ENCODE measurements at regions not wholly inside any gene's neighbourhood (a gene's known extent, or its start where the extent isn't known, plus 50 kb on each side); places are given as distances from the start of the nearest gene placed in this dataset.

DNA sequence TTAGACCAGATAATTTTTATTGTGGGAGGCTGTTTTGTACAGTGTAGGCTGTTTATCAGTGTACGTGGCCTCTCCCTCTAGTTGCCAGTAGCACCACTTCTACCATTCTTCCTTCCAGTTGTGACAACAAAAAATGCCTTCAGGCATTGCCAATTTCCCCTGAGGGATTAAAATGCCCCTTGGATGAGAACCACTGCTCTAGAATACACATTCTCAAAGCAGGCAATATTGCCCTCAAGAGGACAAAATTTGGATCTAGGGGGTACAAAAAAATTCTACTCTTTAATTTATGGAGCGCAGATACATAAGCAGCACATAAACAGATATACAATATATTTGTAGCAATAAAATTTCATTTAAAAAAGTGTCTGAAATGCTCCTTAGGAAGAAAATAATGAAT is 674.6 kb downstream of the PTPRC start:
- no peaks in the 10 kb centered on the region for H3K9me3 Mint-ChIP-seq
- H3K36me3 Mint-ChIP-seq (ENCODE audit: low read depth) = no peaks in the 10 kb centered on the region
- no peak overlapping the region for H3K27ac Mint-ChIP-seq
- H3K4me3 Mint-ChIP-seq = no peak overlapping the region
- no peak for DNase-seq
- H3K27me3 Mint-ChIP-seq = peaks cover 21% of the 10 kb centered on the region
- peaks cover 26% of the 10 kb centered on the region for H3K4me1 Mint-ChIP-seq (ENCODE audit: low read depth)

DNA sequence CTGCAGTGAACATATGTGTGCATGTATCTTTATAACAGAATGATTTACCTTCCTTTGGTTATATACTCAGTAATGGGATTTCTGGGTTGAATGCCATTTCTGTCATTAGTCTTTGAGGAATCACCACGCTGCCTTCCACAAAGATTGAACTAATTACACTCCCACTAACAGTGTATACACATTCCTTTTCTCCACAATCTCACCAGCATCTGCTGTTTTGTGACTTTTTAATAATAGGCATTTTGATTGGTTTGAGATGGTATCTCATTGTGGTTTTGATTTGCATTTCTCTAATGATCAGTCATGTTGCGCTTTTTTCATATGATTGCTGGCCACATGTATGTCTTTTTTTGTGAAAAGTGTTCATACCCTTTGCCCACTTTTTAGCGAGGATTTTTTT is 680.5 kb downstream of the PTPRC start:
- no peaks in the 10 kb centered on the region for H3K36me3 Mint-ChIP-seq (ENCODE audit: low read depth)
- peaks cover 23% of the 10 kb centered on the region for H3K27me3 Mint-ChIP-seq

DNA sequence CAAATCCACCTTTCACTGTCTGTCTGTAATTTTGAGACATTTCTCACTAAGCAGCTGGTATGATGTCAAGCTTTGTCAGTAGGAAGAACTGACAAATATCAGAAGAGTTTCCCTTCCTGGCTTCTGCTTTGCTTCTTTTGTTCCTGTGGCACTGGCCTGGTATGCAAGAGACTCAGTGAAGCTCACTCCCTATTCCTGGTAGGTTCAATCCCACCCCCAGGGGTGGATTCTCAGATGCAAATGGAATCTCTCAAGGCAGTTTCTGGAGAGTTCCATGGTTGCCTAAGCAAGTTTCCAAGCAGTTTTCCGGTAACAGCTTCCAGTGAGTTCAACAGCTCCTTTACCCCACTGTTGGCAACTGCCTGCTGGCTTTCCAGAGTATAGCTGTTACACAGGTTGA is 683.4 kb downstream of the PTPRC start:
- Mint-ChIP-seq H3K27ac (no peak overlapping the region), H3K4me3 (no peak overlapping the region)

More for the DNA sequence above, 680.5 kb downstream of the PTPRC start:
- Mint-ChIP-seq H3K9me3 (no peaks in the 10 kb centered on the region), H3K4me3 (no peak overlapping the region), H3K4me1 (ENCODE audit: low read depth) (no peaks in the 10 kb centered on the region), H3K27ac (no peak overlapping the region)
- DNase-seq = no peak

DNA sequence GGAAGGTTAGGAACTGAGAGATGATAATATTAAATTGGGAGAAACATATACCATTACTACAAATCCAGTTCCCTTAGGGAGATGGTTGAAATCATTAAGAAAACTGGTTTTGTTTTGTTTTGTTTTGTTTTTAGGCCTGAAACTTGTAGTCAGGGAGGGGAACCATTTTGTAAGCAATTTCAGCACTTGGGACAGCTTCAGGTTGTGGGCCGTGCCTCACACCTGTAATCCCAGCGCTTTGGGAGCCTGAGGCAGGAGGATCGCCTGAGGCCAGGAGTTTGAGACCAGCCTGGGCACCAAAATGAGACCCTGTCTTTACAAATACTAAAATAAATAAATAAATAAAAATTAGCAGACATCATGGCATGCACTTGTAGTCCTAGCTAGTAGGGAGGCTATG is 694.3 kb upstream of the NR5A2 start:
- Mint-ChIP-seq H3K4me1 (ENCODE audit: low read depth) (no peaks in the 10 kb centered on the region), H3K36me3 (ENCODE audit: low read depth) (no peaks in the 10 kb centered on the region), H3K27me3 (peaks cover 17% of the 10 kb centered on the region), H3K27ac (no peak overlapping the region), H3K9me3 (no peaks in the 10 kb centered on the region), H3K4me3 (no peak overlapping the region)
- no peak for DNase-seq

More for the DNA sequence above, 683.4 kb downstream of the PTPRC start:
- Mint-ChIP-seq H3K27me3 (peaks cover 23% of the 10 kb centered on the region), H3K4me1 (ENCODE audit: low read depth) (no peaks in the 10 kb centered on the region), H3K9me3 (no peaks in the 10 kb centered on the region), H3K36me3 (ENCODE audit: low read depth) (no peaks in the 10 kb centered on the region)
- no peak for DNase-seq

DNA sequence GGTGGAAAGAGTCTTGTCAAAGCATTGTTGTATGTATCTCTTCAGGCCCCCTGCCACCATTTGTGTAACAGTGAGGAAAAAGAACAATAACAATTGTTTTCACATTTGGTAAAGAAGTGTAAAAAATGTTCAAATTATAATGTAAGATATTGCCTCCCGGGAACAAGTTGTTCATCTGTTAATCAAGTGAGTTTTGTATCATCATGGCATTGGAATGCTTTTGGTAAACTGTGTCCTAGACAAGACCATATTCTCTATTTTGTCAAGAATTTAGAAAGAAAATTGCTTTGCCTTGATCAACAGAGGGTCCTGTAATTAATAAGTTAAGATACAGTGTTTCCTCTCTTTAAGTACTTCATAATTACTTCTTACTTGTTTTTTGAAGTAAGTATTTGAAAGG is 692.0 kb upstream of the NR5A2 start:
- Mint-ChIP-seq H3K4me3 (no peak overlapping the region), H3K4me1 (ENCODE audit: low read depth) (no peaks in the 10 kb centered on the region), H3K27ac (no peak overlapping the region), H3K36me3 (ENCODE audit: low read depth) (no peaks in the 10 kb centered on the region), H3K27me3 (peaks cover 38% of the 10 kb centered on the region), H3K9me3 (no peaks in the 10 kb centered on the region)
- no peak for DNase-seq

DNA sequence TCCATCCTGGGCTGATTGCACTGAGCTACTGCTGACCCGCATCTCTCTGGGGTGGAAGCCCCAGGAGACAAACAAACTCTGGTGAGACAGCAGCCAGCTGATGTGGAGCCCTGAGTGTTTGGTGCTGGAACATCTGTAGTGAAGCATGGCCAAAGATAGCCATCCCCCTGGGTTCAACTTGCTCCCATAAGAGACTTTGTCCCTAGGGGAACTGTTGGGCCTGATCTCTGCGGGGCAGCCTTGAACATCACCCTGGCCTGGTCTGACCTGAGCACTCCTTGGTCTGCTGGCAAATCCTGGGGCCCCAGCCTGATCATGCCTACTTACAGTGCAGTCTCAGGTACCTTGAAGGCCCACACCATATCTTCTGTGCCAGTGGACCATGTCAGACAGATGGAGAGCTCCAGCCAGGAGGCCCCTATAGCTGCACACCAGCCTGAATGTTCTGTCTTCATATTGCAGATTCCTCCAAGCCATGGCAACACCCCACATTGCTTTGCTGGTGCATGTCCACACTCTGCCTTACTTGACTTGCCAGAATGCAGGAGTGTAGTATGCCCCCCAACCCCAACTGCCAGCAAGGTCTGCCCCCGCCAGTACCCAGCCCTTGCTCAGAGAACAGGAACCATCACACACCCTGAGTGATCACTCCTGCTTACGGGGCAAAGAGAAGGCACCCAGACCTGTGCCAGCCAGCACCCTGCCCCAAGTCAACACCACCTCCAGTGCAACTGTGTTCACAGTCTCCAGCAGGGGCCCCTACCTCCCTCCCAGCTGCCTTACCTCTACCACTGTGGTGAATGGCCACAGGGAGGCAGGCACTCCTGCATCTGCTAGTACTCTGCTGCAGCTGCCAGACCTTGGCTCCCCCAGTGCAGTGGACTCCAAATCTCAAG is 690.5 kb upstream of the NR5A2 start:
- no peaks in the 10 kb centered on the region for H3K9me3 Mint-ChIP-seq
- H3K4me3 Mint-ChIP-seq = no peak overlapping the region
- no peak for DNase-seq
- H3K36me3 Mint-ChIP-seq (ENCODE audit: low read depth) = no peaks in the 10 kb centered on the region
- H3K4me1 Mint-ChIP-seq (ENCODE audit: low read depth) = no peaks in the 10 kb centered on the region
- H3K27me3 Mint-ChIP-seq = peaks cover 39% of the 10 kb centered on the region
- H3K27ac Mint-ChIP-seq = no peak overlapping the region

DNA sequence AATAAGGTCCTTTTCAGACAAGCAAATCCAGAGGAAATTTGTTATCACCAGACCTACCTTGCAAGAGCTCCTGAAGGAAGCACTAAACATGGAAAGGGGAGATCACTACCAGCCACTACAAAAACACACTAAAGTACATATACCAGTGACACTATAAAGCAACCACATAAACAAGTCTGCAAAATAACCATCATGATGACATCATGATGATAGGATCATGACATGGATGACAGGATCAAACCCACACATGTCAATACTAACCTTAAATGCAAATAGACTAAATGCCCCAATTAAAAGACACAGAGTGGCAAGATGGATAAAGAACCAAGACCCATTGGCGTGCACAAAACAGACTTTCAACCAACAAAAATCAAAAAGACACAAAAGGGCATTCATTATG is 688.8 kb upstream of the NR5A2 start:
- Mint-ChIP-seq H3K4me1 (ENCODE audit: low read depth) (no peaks in the 10 kb centered on the region), H3K36me3 (ENCODE audit: low read depth) (no peaks in the 10 kb centered on the region), H3K27me3 (peaks cover 39% of the 10 kb centered on the region), H3K9me3 (no peaks in the 10 kb centered on the region), H3K27ac (no peak overlapping the region), H3K4me3 (no peak overlapping the region)
- no peak for DNase-seq

DNA sequence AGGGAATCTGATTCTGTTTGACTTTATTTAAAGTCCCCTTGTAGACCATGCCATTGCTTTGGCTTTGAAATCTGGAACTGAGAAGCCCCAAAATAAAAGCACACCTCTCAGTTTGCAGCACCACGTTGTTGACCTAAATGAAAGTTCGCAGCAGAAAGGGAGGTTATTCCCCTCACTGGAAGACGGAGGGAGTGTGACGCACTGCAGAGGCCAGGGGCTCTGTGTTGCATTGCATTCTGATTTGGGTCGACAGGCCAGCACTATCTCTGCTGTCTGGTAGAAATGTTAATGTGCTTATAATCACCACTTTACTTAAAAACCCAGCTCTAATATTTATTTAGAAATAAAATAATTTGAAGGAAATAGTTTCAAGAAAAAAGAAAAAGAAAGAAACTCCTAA is 675.2 kb upstream of the NR5A2 start:
- Mint-ChIP-seq H3K4me3 (no peak overlapping the region), H3K27ac (no peak overlapping the region), H3K4me1 (ENCODE audit: low read depth) (no peaks in the 10 kb centered on the region), H3K9me3 (peaks cover 8% of the 10 kb centered on the region), H3K36me3 (ENCODE audit: low read depth) (no peaks in the 10 kb centered on the region), H3K27me3 (peaks cover 14% of the 10 kb centered on the region)
- no peak for DNase-seq

DNA sequence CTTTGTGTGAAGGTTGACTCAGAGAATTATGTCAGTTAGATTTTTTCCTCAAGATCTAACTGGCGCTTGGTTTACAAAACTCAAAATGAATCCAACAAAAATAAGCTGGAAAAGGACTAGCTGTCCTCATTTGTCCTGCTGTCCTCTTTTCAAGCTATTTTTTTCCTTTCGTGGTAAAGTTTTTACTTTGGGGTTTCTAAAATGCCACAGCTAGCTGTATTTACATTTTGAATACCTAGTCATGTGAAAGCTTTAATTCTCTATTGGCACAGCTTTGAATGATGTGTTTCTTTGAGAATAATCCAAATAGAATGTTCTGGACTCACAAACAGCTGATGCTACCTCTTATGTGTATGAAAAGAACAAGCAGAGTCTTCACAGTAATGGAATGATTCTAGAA is 673.6 kb upstream of the NR5A2 start:
- no peak overlapping the region for H3K4me3 Mint-ChIP-seq
- H3K4me1 Mint-ChIP-seq (ENCODE audit: low read depth) = no peaks in the 10 kb centered on the region
- H3K27ac Mint-ChIP-seq = no peak overlapping the region
- H3K36me3 Mint-ChIP-seq (ENCODE audit: low read depth) = no peaks in the 10 kb centered on the region
- H3K9me3 Mint-ChIP-seq = peaks cover 8% of the 10 kb centered on the region
- H3K27me3 Mint-ChIP-seq = peaks cover 8% of the 10 kb centered on the region
- DNase-seq = no peak

DNA sequence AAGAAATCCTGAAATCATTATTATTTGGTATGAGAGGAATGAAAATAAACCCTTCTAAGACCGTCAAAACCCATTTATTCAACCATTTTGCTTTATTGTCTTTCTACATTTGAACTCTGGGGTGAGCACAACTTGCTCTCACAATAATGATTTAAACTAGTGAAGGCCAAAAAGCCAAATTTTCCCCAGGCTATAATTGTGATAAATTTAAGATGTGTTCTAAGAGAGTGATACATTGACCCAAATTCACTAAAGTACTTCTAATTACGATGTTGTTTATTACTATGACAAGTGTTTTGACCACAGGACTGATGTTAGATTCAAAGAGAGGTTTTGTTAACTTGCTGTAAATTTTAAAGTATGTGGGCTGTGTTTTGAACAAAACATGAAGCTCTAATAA is 670.9 kb upstream of the NR5A2 start:
- Mint-ChIP-seq H3K27ac (no peak overlapping the region), H3K4me3 (no peak overlapping the region), H3K9me3 (peaks cover 5% of the 10 kb centered on the region), H3K36me3 (ENCODE audit: low read depth) (no peaks in the 10 kb centered on the region), H3K27me3 (peaks cover 7% of the 10 kb centered on the region), H3K4me1 (ENCODE audit: low read depth) (no peaks in the 10 kb centered on the region)
- DNase-seq = no peak

DNA sequence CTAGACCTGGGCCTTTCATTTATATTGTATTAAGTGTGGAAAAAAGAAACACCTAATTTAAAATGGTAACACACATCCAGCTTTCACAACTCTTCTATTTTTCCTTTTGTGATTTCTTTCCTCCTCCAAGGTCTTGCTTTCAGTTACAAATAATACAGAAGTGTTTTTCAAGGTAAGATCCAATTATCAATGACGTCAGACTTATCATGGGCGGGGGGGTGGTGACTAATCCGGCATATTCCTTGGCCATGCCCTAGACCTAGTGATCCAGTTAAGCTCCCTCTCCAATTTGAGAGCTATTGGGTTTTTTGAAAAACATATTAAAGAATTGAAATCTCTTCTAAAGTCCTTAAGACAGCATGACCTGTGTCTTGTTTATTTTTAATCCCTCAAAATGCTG is 669.9 kb upstream of the NR5A2 start:
- H3K27ac Mint-ChIP-seq = no peak overlapping the region
- H3K27me3 Mint-ChIP-seq = peaks cover 4% of the 10 kb centered on the region
- no peaks in the 10 kb centered on the region for H3K36me3 Mint-ChIP-seq (ENCODE audit: low read depth)
- H3K9me3 Mint-ChIP-seq = peaks cover 5% of the 10 kb centered on the region
- H3K4me3 Mint-ChIP-seq = no peak overlapping the region
- H3K4me1 Mint-ChIP-seq (ENCODE audit: low read depth) = no peaks in the 10 kb centered on the region
- no peak for DNase-seq

DNA sequence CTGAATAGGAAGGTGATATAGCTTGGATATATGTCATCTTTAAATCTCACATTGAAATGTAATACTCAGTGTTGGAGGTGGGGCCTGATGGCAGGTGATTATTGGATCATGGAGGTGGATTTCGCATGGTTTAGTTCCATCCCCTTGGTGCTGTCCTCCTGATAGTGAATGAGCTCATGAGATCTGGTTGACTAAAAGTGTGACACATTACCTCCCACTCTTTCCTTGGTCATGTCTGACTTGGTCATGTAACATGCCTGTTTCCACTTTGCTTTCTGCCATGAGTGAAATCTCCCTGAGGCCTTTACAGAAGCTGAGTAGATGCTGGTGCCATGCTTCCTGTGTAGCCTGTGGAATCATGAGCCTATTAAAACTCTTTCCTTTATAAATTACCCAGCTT is 664.5 kb upstream of the NR5A2 start:
- Mint-ChIP-seq H3K36me3 (ENCODE audit: low read depth) (no peaks in the 10 kb centered on the region), H3K4me3 (no peak overlapping the region), H3K9me3 (no peaks in the 10 kb centered on the region), H3K27me3 (peaks cover 8% of the 10 kb centered on the region), H3K27ac (no peak overlapping the region), H3K4me1 (ENCODE audit: low read depth) (peaks cover 4% of the 10 kb centered on the region)
- DNase-seq = no peak

DNA sequence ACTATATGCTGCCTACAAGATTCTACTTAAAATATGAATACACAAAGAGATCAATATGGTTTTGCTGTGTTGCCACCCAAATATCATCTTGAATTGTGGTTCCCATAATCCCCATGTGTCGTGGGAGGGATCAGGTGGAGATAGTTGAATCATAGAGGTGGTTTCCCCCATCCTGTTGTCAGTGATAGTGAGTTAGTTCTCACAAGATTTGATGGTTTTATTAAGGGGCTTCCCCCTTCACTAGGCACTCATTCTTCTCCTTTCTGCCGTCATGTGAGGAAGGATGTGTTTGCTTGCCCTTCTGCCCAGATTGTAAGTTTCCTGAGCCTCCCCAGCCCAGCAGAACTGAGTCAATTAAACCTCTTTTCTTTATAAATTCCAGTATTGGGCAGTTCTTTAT is 654.4 kb upstream of the NR5A2 start:
- DNase-seq = no peak
- H3K9me3 Mint-ChIP-seq = peaks cover 7% of the 10 kb centered on the region
- no peaks in the 10 kb centered on the region for H3K4me1 Mint-ChIP-seq (ENCODE audit: low read depth)
- H3K4me3 Mint-ChIP-seq = no peak overlapping the region
- H3K36me3 Mint-ChIP-seq (ENCODE audit: low read depth) = no peaks in the 10 kb centered on the region
- H3K27ac Mint-ChIP-seq = no peak overlapping the region
- H3K27me3 Mint-ChIP-seq = no peaks in the 10 kb centered on the region

DNA sequence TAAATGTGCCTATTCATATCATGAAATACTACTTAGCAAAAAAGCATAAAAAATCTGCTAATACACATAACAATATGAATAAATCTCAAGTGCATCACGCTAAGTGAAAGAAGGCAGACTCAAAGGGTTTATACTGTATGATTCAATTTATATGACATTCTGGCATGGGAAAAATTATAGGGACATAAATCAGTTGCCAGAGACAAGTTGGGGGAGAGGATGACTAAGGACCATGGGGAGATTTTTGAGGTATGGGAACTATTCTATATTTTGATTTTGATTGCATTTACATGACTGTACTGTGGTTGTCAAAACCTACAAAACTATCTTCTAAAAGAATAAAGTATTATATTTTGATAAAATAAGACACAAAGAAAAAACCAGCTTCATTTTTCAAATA is 650.3 kb upstream of the NR5A2 start:
- DNase-seq = no peak
- Mint-ChIP-seq H3K4me3 (no peak overlapping the region), H3K4me1 (ENCODE audit: low read depth) (no peaks in the 10 kb centered on the region), H3K9me3 (peaks cover 7% of the 10 kb centered on the region), H3K36me3 (ENCODE audit: low read depth) (no peaks in the 10 kb centered on the region), H3K27me3 (no peaks in the 10 kb centered on the region), H3K27ac (no peak overlapping the region)

DNA sequence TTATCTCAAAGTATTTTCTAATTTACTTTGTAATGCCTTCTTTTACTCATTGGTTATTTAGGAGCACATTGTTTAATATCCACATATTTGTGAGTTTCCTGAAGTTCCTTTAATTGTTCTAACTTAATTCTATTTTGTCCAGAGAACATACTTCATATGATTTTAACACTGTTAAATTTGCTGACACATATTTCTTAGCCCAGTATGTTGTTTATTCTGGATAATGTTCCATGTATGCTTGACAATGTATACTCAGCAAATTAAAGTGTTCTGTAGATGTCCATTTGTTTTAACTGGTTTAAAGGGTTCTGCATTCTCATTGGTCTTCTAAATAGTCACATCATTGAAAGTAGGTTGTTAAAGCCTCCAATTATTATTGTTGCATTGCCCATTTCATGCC is 643.7 kb upstream of the NR5A2 start:
- DNase-seq = no peak
- Mint-ChIP-seq H3K27me3 (peaks cover 18% of the 10 kb centered on the region), H3K36me3 (ENCODE audit: low read depth) (no peaks in the 10 kb centered on the region), H3K9me3 (no peaks in the 10 kb centered on the region), H3K27ac (no peak overlapping the region), H3K4me3 (no peak overlapping the region), H3K4me1 (ENCODE audit: low read depth) (no peaks in the 10 kb centered on the region)

DNA sequence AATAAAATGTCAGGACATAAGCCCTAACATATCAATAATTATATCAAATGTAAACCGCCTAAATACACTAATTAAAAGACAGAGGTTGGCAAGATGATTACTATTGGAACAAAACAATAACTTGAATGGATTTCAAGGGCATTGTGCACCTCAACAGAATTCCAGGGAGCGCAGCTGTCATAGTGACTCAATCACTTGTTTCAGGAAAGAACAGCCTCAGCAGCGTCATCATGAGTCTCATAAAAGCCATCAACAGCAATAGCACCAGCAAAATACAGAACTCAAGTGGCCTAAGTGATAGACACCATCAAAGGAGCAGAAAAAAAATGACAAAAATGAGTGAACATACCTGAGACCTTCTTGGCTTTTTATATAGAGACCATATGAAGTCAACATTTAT is 632.7 kb upstream of the NR5A2 start:
- Mint-ChIP-seq H3K27ac (no peak overlapping the region), H3K4me3 (no peak overlapping the region), H3K36me3 (ENCODE audit: low read depth) (no peaks in the 10 kb centered on the region), H3K4me1 (ENCODE audit: low read depth) (no peaks in the 10 kb centered on the region), H3K27me3 (no peaks in the 10 kb centered on the region), H3K9me3 (peaks cover 2% of the 10 kb centered on the region)
- no peak for DNase-seq

Measured in activated T-cell treated with anti-CD3 and anti-CD28 coated beads, Interleukin-2, amount 50 U/mL, for 24 hours (primary cell).